ENCODE measurements at regions not wholly inside any gene's neighbourhood (a gene's known extent, or its start where the extent isn't known, plus 50 kb on each side); places are given as distances from the start of the nearest gene placed in this dataset.

GRCh38 chr4:38279650-38280322, 319.6 kb downstream of the PTTG2 start:
- no peak for DNase-seq (ENCODE audit: low read depth in 1 of 2, low spot score in 1 of 2)
- Histone ChIP-seq H3K4me3 (replicated peaks; ENCODE audit: insufficient read depth, low read length) (no peak overlapping the region), H3K27me3 (ENCODE audit: insufficient read depth, poor library complexity, severe bottlenecking) (no peaks in the 10 kb centered on the region), H3K27ac (replicated peaks) (no peak overlapping the region)
- TF ChIP-seq, protein P1, sequence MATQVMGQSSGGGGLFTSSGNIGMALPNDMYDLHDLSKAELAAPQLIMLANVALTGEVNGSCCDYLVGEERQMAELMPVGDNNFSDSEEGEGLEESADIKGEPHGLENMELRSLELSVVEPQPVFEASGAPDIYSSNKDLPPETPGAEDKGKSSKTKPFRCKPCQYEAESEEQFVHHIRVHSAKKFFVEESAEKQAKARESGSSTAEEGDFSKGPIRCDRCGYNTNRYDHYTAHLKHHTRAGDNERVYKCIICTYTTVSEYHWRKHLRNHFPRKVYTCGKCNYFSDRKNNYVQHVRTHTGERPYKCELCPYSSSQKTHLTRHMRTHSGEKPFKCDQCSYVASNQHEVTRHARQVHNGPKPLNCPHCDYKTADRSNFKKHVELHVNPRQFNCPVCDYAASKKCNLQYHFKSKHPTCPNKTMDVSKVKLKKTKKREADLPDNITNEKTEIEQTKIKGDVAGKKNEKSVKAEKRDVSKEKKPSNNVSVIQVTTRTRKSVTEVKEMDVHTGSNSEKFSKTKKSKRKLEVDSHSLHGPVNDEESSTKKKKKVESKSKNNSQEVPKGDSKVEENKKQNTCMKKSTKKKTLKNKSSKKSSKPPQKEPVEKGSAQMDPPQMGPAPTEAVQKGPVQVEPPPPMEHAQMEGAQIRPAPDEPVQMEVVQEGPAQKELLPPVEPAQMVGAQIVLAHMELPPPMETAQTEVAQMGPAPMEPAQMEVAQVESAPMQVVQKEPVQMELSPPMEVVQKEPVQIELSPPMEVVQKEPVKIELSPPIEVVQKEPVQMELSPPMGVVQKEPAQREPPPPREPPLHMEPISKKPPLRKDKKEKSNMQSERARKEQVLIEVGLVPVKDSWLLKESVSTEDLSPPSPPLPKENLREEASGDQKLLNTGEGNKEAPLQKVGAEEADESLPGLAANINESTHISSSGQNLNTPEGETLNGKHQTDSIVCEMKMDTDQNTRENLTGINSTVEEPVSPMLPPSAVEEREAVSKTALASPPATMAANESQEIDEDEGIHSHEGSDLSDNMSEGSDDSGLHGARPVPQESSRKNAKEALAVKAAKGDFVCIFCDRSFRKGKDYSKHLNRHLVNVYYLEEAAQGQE (IDR thresholded peaks at IDR 0.05; ENCODE audit: insufficient replicate concordance, low read depth): no peak
- TF ChIP-seq, protein P2, sequence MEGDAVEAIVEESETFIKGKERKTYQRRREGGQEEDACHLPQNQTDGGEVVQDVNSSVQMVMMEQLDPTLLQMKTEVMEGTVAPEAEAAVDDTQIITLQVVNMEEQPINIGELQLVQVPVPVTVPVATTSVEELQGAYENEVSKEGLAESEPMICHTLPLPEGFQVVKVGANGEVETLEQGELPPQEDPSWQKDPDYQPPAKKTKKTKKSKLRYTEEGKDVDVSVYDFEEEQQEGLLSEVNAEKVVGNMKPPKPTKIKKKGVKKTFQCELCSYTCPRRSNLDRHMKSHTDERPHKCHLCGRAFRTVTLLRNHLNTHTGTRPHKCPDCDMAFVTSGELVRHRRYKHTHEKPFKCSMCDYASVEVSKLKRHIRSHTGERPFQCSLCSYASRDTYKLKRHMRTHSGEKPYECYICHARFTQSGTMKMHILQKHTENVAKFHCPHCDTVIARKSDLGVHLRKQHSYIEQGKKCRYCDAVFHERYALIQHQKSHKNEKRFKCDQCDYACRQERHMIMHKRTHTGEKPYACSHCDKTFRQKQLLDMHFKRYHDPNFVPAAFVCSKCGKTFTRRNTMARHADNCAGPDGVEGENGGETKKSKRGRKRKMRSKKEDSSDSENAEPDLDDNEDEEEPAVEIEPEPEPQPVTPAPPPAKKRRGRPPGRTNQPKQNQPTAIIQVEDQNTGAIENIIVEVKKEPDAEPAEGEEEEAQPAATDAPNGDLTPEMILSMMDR (IDR thresholded peaks at IDR 0.05; ENCODE audit: insufficient read depth, low read length): no peak
- no peak for TF ChIP-seq SPI1 (IDR thresholded peaks at IDR 0.05; ENCODE audit: borderline replicate concordance, low read depth)
- TF ChIP-seq GABPA (IDR thresholded peaks at IDR 0.05; ENCODE audit: low read depth): no peak
- no peak for TF ChIP-seq POLR2AphosphoS5 (IDR thresholded peaks at IDR 0.05; ENCODE audit: low read depth)

- no peak for DNase-seq (ENCODE audit: low read depth in 1 of 2, low spot score in 1 of 2)
- Histone ChIP-seq H3K4me3 (replicated peaks; ENCODE audit: insufficient read depth, low read length) (no peak overlapping the region), H3K27ac (replicated peaks) (no peak overlapping the region), H3K27me3 (ENCODE audit: insufficient read depth, poor library complexity, severe bottlenecking) (no peaks in the 10 kb centered on the region)
- TF ChIP-seq, protein P1 (IDR thresholded peaks at IDR 0.05; ENCODE audit: insufficient replicate concordance, low read depth): no peak
- TF ChIP-seq, protein P2 (IDR thresholded peaks at IDR 0.05; ENCODE audit: insufficient read depth, low read length): no peak
- TF ChIP-seq SPI1 (IDR thresholded peaks at IDR 0.05; ENCODE audit: borderline replicate concordance, low read depth) (no peak), GABPA (IDR thresholded peaks at IDR 0.05; ENCODE audit: low read depth) (no peak), POLR2AphosphoS5 (IDR thresholded peaks at IDR 0.05; ENCODE audit: low read depth) (no peak)
These were observed 320.1 kb downstream of the PTTG2 start for GRCh38 chr4:38280323-38280706.

- Histone ChIP-seq H3K27ac (replicated peaks) (no peak overlapping the region), H3K27me3 (ENCODE audit: insufficient read depth, poor library complexity, severe bottlenecking) (no peaks in the 10 kb centered on the region), H3K4me3 (replicated peaks; ENCODE audit: insufficient read depth, low read length) (no peak overlapping the region)
- TF ChIP-seq, protein P1 (IDR thresholded peaks at IDR 0.05; ENCODE audit: insufficient replicate concordance, low read depth): no peak
- TF ChIP-seq, protein P2 (IDR thresholded peaks at IDR 0.05; ENCODE audit: insufficient read depth, low read length): no peak
- TF ChIP-seq SPI1 (IDR thresholded peaks at IDR 0.05; ENCODE audit: borderline replicate concordance, low read depth): no peak
- no peak for TF ChIP-seq POLR2AphosphoS5 (IDR thresholded peaks at IDR 0.05; ENCODE audit: low read depth)
- no peak for DNase-seq (ENCODE audit: low read depth in 1 of 2, low spot score in 1 of 2)
These were observed 321.3 kb downstream of the PTTG2 start for GRCh38 chr4:38281371-38282071.

All from HL-60 (cell line).